ENCODE measurements at regions not wholly inside any gene's neighbourhood (a gene's known extent, or its start where the extent isn't known, plus 50 kb on each side); places are given as distances from the start of the nearest gene placed in this dataset.
"Not testable (repeated sequence)": the region's sequence is repeated elsewhere in the genome, so short reads cannot be mapped to it uniquely, and the experiment has no call there.

DNA sequence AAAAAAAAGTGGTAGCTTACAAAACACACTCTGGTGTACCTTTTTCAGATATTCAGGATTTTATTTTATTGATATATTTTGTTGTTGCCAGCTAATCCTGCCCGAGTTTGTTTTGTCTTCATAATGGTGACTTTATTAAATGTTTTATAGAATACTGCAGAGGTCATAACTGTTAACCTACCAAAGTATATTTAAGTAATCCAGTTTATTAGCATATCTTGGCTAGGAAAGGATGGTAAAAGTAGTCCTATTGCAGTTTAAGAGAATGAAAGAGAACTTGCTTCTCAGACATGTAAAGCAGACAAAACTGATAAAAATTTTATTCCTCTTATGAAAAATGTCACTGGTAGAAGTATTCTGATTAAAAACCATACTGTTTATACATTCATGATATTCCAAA lies 59.2 kb upstream of the IGSF10 start:
- DNase-seq (ENCODE audit: low spot score), result no peak
- TF ChIP-seq, protein P1, sequence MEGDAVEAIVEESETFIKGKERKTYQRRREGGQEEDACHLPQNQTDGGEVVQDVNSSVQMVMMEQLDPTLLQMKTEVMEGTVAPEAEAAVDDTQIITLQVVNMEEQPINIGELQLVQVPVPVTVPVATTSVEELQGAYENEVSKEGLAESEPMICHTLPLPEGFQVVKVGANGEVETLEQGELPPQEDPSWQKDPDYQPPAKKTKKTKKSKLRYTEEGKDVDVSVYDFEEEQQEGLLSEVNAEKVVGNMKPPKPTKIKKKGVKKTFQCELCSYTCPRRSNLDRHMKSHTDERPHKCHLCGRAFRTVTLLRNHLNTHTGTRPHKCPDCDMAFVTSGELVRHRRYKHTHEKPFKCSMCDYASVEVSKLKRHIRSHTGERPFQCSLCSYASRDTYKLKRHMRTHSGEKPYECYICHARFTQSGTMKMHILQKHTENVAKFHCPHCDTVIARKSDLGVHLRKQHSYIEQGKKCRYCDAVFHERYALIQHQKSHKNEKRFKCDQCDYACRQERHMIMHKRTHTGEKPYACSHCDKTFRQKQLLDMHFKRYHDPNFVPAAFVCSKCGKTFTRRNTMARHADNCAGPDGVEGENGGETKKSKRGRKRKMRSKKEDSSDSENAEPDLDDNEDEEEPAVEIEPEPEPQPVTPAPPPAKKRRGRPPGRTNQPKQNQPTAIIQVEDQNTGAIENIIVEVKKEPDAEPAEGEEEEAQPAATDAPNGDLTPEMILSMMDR (IDR thresholded peaks at IDR 0.05; ENCODE audit: borderline replicate concordance, control extremely low read depth, extremely low read depth, insufficient read depth, missing control alignments), result no peak
- in situ Hi-C loops (cut with MboI; ENCODE audit: low sequenced_read_pairs, unreplicated experiment), result no loop called here

DNA sequence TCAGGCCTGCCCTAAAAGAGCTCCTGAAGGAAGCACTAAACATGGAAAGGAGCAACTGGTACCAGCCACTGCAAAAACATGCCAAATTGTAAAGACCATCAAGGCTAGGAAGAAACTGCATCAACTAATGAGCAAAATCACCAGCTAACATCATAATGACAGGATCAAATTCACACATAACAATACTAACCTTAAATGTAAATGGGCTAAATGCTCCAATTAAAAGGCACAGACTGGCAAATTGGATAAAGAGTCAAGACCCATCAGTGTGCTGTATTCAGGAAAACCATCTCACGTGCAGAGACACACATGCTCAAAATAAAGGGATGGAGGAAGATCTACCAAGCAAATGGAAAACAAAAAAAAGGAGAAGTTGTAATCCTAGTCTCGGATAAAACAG lies 50.6 kb upstream of the IGSF10 start:
- DNase-seq (ENCODE audit: low spot score); in situ Hi-C loops (cut with MboI; ENCODE audit: low sequenced_read_pairs, unreplicated experiment): not testable (repeated sequence)
